ENCODE measurements at regions not wholly inside any gene's neighbourhood (a gene's known extent, or its start where the extent isn't known, plus 50 kb on each side); places are given as distances from the start of the nearest gene placed in this dataset.

DNA sequence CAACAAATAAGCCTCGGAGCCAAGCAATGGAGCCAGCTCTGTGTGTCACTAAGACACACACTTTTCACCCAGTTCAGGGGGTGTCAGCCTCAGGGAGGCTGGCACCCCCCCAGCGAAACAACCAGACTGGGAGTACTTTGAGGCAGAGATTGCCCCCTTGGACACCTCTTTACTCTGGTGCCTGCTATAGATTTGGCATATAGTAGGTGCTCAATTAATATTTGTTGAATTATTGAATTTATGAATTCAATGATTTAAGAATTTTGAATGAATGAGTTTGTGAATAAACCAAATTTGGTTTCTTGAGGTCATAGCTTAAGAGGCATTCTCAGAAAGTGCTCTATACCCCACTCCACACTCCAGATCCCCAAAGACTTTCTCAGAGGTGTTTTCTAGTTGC lies 70.3 kb downstream of the OLIG1 start:
- no peak for TF ChIP-seq YY1 (IDR thresholded peaks at IDR 0.05; ENCODE audit: low read depth)
- no peak for TF ChIP-seq CREB1 (IDR thresholded peaks at IDR 0.05; ENCODE audit: low read depth)
- TF ChIP-seq EP300 (IDR thresholded peaks at IDR 0.05; ENCODE audit: borderline replicate concordance): no peak
- TF ChIP-seq NFIC (IDR thresholded peaks at IDR 0.05): no peak
- TF ChIP-seq, protein P1, sequence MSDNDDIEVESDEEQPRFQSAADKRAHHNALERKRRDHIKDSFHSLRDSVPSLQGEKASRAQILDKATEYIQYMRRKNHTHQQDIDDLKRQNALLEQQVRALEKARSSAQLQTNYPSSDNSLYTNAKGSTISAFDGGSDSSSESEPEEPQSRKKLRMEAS (IDR thresholded peaks at IDR 0.05): no peak
- no peak for TF ChIP-seq EGR1 (IDR thresholded peaks at IDR 0.05)
- TF ChIP-seq RAD21 (IDR thresholded peaks at IDR 0.05; ENCODE audit: low read depth): no peak
- TF ChIP-seq TCF12 (IDR thresholded peaks at IDR 0.05; ENCODE audit: low read depth): no peak
- TF ChIP-seq ZBTB7A (IDR thresholded peaks at IDR 0.05; ENCODE audit: low read depth): no peak
- TF ChIP-seq TEAD4 (IDR thresholded peaks at IDR 0.05): no peak
- TF ChIP-seq, protein P2, sequence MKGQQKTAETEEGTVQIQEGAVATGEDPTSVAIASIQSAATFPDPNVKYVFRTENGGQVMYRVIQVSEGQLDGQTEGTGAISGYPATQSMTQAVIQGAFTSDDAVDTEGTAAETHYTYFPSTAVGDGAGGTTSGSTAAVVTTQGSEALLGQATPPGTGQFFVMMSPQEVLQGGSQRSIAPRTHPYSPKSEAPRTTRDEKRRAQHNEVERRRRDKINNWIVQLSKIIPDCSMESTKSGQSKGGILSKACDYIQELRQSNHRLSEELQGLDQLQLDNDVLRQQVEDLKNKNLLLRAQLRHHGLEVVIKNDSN (IDR thresholded peaks at IDR 0.05): no peak
- TF ChIP-seq CEBPB (IDR thresholded peaks at IDR 0.05): no peak
- TF ChIP-seq TAF1 (IDR thresholded peaks at IDR 0.05; ENCODE audit: low read depth): no peak
- TF ChIP-seq, protein P3, sequence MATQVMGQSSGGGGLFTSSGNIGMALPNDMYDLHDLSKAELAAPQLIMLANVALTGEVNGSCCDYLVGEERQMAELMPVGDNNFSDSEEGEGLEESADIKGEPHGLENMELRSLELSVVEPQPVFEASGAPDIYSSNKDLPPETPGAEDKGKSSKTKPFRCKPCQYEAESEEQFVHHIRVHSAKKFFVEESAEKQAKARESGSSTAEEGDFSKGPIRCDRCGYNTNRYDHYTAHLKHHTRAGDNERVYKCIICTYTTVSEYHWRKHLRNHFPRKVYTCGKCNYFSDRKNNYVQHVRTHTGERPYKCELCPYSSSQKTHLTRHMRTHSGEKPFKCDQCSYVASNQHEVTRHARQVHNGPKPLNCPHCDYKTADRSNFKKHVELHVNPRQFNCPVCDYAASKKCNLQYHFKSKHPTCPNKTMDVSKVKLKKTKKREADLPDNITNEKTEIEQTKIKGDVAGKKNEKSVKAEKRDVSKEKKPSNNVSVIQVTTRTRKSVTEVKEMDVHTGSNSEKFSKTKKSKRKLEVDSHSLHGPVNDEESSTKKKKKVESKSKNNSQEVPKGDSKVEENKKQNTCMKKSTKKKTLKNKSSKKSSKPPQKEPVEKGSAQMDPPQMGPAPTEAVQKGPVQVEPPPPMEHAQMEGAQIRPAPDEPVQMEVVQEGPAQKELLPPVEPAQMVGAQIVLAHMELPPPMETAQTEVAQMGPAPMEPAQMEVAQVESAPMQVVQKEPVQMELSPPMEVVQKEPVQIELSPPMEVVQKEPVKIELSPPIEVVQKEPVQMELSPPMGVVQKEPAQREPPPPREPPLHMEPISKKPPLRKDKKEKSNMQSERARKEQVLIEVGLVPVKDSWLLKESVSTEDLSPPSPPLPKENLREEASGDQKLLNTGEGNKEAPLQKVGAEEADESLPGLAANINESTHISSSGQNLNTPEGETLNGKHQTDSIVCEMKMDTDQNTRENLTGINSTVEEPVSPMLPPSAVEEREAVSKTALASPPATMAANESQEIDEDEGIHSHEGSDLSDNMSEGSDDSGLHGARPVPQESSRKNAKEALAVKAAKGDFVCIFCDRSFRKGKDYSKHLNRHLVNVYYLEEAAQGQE (IDR thresholded peaks at IDR 0.05; ENCODE audit: low read depth): no peak
- TF ChIP-seq FOXM1 (IDR thresholded peaks at IDR 0.05; ENCODE audit: borderline replicate concordance, low read depth): no peak

DNA sequence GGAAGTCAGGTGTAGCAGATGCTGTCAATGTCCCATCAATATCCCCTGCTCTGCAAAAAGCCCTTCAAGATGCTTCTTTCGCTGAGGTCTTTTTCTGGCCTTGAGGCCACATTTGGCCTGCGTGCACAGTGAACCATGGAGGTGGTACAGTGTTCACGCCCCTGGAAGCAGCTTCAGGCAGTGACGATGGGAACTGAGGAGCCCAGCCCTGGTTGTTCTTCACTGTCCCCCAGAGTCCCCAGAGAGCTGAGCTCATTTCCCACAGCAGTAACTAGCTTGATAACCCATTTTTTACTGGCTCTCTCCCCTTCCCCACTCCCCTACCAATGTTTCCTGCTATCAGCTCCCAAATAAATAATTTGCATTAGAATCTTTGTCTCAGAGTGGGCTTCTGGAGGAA lies 76.5 kb downstream of the OLIG1 start:
- TF ChIP-seq ZBTB7A (IDR thresholded peaks at IDR 0.05; ENCODE audit: low read depth): no peak
- TF ChIP-seq, protein P3 (IDR thresholded peaks at IDR 0.05; ENCODE audit: low read depth): no peak
- no peak for TF ChIP-seq YY1 (IDR thresholded peaks at IDR 0.05; ENCODE audit: low read depth)
- TF ChIP-seq EGR1 (IDR thresholded peaks at IDR 0.05): no peak
- TF ChIP-seq NFIC (IDR thresholded peaks at IDR 0.05): no peak
- no peak for TF ChIP-seq RAD21 (IDR thresholded peaks at IDR 0.05; ENCODE audit: low read depth)

DNA sequence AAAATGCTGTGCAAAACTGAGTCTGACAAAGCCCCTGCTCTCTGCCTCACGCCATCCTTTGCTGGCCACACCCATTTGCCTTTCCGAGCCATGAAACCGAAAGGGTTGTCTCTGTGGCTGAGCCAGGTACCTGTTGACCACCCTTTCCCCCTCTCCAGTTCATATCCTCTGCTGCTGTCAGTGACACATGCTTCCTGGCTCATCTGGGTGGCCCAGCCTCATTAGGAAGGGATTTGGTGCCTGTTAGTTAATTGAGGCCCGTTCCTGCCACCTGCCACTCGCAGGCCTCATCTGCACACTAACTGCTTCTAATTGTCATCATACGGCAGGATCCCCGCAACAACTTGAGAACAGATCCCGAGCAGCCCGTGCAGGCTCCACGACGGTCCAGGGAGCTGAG lies 79.2 kb downstream of the OLIG1 start:
- TF ChIP-seq CEBPB (IDR thresholded peaks at IDR 0.05) (no peak), EGR1 (IDR thresholded peaks at IDR 0.05) (no peak), FOXM1 (IDR thresholded peaks at IDR 0.05; ENCODE audit: borderline replicate concordance, low read depth) (no peak), TAF1 (IDR thresholded peaks at IDR 0.05; ENCODE audit: low read depth) (no peak), TCF12 (IDR thresholded peaks at IDR 0.05; ENCODE audit: low read depth) (no peak), CREB1 (IDR thresholded peaks at IDR 0.05; ENCODE audit: low read depth) (no peak), NFIC (IDR thresholded peaks at IDR 0.05) (no peak)
- TF ChIP-seq, protein P2 (IDR thresholded peaks at IDR 0.05): no peak
- TF ChIP-seq, protein P1 (IDR thresholded peaks at IDR 0.05): no peak
- TF ChIP-seq, protein P3 (IDR thresholded peaks at IDR 0.05; ENCODE audit: low read depth): no peak

DNA sequence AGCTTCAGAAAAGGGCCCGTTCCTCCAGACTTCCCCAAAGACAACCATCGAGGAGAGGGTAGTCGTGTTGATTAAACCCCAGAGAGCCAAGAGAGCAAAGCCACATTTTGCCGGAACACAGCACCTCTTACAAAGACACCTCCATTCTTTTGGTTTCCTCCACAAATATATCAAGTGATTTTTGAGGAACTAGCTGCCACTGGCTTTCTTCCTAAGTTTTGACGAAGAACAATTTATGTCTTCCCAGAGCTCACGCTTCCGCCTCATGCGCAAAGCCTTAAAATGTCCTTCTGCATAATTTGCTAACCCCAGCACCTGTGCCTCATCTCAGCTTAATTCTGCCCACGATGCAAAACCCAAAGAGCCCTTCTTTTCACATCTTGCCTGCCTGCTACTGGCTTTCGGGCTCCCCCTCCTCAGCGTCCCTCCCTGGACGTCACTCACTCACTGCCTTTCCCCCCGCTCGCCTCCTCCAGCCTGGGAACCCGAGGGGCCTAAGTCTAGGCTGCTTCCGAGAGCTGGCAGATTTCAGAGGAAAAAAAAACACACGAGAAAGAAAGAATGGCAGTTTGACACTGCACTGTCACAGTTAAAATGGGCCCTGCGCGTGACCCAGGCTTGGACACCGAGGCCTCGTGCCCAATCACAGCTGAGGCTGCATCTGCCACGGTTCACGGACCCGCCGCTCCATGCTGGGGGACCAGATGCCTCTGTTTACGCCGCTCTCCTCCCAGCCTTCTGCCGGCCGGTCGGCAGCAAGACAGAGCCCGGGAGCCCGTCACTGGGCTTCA lies 77.6 kb upstream of the IFNAR2 start:
- TF ChIP-seq, protein P1 (IDR thresholded peaks at IDR 0.05): no peak
- TF ChIP-seq EP300 (IDR thresholded peaks at IDR 0.05; ENCODE audit: borderline replicate concordance) (no peak), FOXM1 (IDR thresholded peaks at IDR 0.05; ENCODE audit: borderline replicate concordance, low read depth) (no peak), TAF1 (IDR thresholded peaks at IDR 0.05; ENCODE audit: low read depth) (no peak), CREB1 (IDR thresholded peaks at IDR 0.05; ENCODE audit: low read depth) (no peak), NFIC (IDR thresholded peaks at IDR 0.05) (no peak), EGR1 (IDR thresholded peaks at IDR 0.05) (no peak), ZBTB7A (IDR thresholded peaks at IDR 0.05; ENCODE audit: low read depth) (no peak), TCF12 (IDR thresholded peaks at IDR 0.05; ENCODE audit: low read depth) (no peak), YY1 (IDR thresholded peaks at IDR 0.05; ENCODE audit: low read depth) (no peak), TEAD4 (IDR thresholded peaks at IDR 0.05) (no peak), CEBPB (IDR thresholded peaks at IDR 0.05) (no peak), RAD21 (IDR thresholded peaks at IDR 0.05; ENCODE audit: low read depth) (no peak)
- TF ChIP-seq, protein P3 (IDR thresholded peaks at IDR 0.05; ENCODE audit: low read depth): no peak
- TF ChIP-seq, protein P2 (IDR thresholded peaks at IDR 0.05): no peak

Measured in Ishikawa (cell line).